GM19397 (cell line): ENCODE measurements at regions not wholly inside any gene's neighbourhood (a gene's known extent, or its start where the extent isn't known, plus 50 kb on each side); places are given as distances from the start of the nearest gene placed in this dataset.
"Not testable (repeated sequence)": the region's sequence is repeated elsewhere in the genome, so short reads cannot be mapped to it uniquely, and the experiment has no call there.

ENCODE experiments used
- ATAC-seq: cut with Tn5 transposase; IDR thresholded peaks from one replicate; pipeline ENCODE4 v1.9.1; 2021; ENCODE audit warnings: mild to moderate bottlenecking, moderate library complexity; ENCODE audit not compliant: unreplicated experiment

DNA sequence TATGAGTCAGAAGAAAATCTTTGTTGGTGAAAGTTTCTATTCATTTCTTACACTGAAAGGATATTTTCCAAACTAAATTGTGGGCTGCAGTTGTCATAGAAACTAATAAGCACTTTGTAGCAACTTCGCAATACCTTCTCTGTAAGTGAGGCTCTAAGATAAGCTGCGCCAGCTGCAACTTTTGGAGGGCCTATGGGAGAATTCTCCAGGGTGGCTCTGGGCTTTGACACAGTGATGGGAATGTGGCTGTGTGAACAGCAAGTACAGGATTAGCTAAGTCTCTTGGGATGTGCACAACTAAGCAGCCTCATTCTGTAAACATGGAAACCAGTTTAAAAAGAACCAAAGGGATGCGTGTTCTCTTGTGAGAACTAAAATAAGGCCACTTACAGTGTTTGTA is 124.6 kb upstream of the SGO1 start:
- no peak for ATAC-seq

GRCh38 chr3:20307383-20307782 is 121.4 kb upstream of the SGO1 start:
- no peak for ATAC-seq

- ATAC-seq = no peak
Measured at GRCh38 chr3:20305647-20306046, 119.6 kb upstream of the SGO1 start.

- no peak for ATAC-seq
Measured at GRCh38 chr3:20302766-20303165, 116.8 kb upstream of the SGO1 start.

DNA sequence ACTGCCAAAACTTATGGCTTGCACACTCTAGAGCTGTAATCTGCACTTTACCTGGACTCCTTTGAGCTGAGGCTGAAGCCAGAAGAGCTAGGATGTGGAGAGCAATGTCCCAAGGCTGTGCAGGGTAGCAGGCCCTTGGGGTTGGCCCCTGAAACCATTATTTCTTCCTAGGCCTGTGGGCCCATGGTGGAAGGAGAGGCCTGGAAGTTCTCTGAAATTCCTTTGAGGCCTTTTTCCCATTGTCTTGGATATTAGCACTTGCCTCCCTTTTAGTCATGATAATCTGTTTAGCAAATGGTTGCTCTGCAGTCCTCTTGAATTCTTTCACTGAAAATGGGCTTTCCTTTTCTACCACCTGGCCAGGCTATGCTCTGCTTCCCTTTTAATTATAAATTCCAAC is 102.0 kb upstream of the SGO1 start:
- ATAC-seq = no peak

DNA sequence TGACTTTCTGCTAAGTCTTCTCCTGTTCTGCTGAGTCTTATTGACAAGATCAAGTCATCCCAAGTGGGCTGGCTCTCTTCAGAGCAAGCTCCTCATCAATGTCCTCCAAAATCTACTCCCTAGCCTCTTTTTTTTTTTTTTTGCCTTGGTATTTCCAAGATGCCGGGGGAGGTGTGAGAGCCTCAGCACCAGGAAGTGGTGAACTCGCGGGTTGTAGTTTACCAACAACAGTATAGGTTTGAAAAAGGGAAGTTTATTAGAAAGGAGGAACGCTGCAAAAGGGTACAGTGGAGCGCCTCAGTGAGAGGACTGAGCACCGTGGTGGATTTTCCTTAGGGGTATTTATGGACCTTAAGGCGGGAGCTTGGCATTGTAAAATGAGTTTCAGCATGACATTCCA is 94.3 kb upstream of the SGO1 start:
- ATAC-seq = no peak

- ATAC-seq = not testable (repeated sequence)
Measured at GRCh38 chr3:20265977-20266376, 80.0 kb upstream of the SGO1 start.

- ATAC-seq = no peak
Measured at GRCh38 chr3:20264900-20265567, 79.0 kb upstream of the SGO1 start.

DNA sequence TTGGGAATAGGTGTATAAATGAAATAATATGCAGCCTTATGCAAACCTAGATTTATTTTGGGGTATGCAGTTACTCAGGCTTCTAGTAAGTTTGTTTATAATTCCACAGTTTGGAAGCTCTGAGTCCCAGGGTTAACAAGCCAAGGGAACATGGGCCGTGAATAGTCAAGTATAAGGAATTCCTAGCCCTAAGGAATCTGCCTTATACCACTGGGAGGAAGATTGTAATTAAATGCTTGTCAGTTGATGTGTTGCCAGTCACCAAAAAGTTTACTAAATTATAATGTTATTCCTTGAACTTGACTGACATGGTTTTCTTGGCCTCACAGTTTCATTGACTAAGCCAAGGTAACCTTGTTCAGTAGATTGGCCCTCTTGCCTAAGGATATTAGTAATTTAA is 72.4 kb upstream of the SGO1 start:
- no peak for ATAC-seq

GRCh38 chr3:20256144-20256543 is 70.1 kb upstream of the SGO1 start:
- peak; percentile 52 for ATAC-seq

DNA sequence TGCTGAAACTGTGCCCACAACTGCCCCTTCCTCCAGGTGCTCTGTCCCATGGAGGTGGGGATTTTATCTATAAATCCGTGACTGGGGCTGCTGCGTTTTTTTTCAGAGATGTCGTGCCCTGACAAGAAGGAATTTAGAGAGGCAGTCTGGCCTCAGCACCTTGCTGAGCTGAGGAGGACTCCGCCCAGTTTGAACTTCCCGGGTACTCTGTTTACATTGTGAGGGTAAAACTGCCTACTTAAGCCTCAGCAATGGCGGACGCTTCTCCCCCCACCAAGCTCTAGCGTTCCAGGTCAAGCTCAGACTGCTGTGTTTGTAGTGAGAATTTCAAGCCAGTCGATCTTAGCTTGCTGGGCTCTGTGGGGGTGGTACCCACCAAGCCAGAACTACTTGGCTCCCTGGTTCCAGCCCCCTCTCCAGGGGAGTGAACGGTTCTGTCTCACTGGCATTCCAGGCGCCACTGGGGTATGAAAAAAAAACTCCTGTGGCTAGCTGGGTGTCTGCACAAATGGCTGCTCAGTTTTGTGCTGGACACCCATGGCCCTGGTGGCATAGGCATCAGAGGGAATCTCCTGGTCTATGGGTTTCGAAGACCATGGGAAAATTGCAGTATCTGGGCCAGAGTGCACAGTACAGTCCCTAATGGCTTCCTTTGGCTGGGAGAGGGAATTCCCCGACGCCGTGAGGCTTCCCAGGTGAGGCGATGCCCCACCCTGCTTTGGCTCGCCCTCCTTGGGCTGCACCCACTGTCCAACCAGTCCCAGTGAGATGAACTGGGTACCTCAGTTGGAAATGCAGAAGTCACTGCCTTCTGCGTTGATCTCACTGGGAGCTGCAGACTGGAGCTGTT is 68.5 kb upstream of the SGO1 start:
- ATAC-seq = no peak

GRCh38 chr3:20250786-20251185 is 64.8 kb upstream of the SGO1 start:
- no peak for ATAC-seq

GRCh38 chr3:20250314-20250713 is 64.3 kb upstream of the SGO1 start:
- no peak for ATAC-seq

GRCh38 chr3:20246662-20247061 is 60.7 kb upstream of the SGO1 start:
- peak; percentile 59 for ATAC-seq

GRCh38 chr3:20245781-20246180 is 59.8 kb upstream of the SGO1 start:
- ATAC-seq = no peak

GRCh38 chr3:20240154-20240883 is 54.3 kb upstream of the SGO1 start:
- no peak for ATAC-seq

DNA sequence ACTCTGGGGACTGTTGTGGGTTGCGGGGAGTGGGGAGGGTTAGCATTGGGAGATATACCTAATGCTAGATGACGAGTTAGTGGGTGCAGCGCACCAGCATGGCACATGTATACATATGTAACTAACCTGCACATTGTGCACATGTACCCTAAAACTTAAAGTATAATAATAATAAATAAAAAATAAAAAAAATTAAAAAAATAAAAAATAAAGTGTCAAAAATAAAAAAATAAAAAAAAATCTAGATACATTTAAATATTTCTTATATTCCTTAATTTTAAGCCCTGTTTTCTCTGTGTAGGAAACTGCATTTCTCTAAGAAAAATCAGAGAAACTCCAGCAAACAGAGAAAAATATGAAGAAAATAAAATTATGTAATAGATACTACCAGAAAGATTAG is 52.2 kb upstream of the SGO1 start:
- ATAC-seq = not testable (repeated sequence)

- no peak for ATAC-seq
Measured at GRCh38 chr3:20236603-20237002, 50.6 kb upstream of the SGO1 start.
